ENCODE measurements at regions not wholly inside any gene's neighbourhood (a gene's known extent, or its start where the extent isn't known, plus 50 kb on each side); places are given as distances from the start of the nearest gene placed in this dataset.

- H3K4me3 ChIP-seq (ENCODE audit: low read depth in 1 of 3, low read length in 3 of 3), result no peak overlapping the region
- whole genome bisulfite sequencing, 3 donors, result 90 to 92% (median 90%) methylated on average over 9 of the region's 9 CpGs
- H3K9me3 ChIP-seq (ENCODE audit: control insufficient read depth in 2 of 2, insufficient read depth in 1 of 2, low read depth in 1 of 2, low read length in 1 of 2), result peaks cover 0 to 2% of the 10 kb centered on the region in 2 donors
- no peak overlapping the region for H3K27ac ChIP-seq (ENCODE audit: low read depth in 1 of 3, low read length in 2 of 3)
- no peaks in the 10 kb centered on the region for H3K4me1 ChIP-seq (ENCODE audit: control insufficient read depth in 3 of 3, insufficient read depth in 2 of 3, low read depth in 1 of 3, low read length in 2 of 3)
- DNase-seq (no peak), FAIRE-seq (no peak)
- H3K27me3 ChIP-seq (ENCODE audit: control insufficient read depth in 3 of 3, insufficient read depth in 3 of 3, low read length in 3 of 3), result no peaks in the 10 kb centered on the region
- H3K36me3 ChIP-seq (ENCODE audit: control insufficient read depth in 3 of 3, insufficient read depth in 2 of 3, low read depth in 1 of 3, low read length in 3 of 3), result no peaks in the 10 kb centered on the region
Measured at GRCh38 chr2:15720561-15721307, 129.1 kb downstream of the DDX1 start.

- DNase-seq, result no peak
- H3K27me3 ChIP-seq (ENCODE audit: control insufficient read depth in 3 of 3, insufficient read depth in 3 of 3, low read length in 3 of 3), result no peaks in the 10 kb centered on the region
- H3K36me3 ChIP-seq (ENCODE audit: control insufficient read depth in 3 of 3, insufficient read depth in 2 of 3, low read depth in 1 of 3, low read length in 3 of 3), result no peaks in the 10 kb centered on the region
- FAIRE-seq, result no peak
- peaks cover 0 to 1% of the 10 kb centered on the region in 2 donors for H3K9me3 ChIP-seq (ENCODE audit: control insufficient read depth in 2 of 2, insufficient read depth in 1 of 2, low read depth in 1 of 2, low read length in 1 of 2)
- 89 to 91% (median 90%) methylated on average over 10 of the region's 10 CpGs for WGBS, 3 donors
- no peak overlapping the region for H3K4me3 ChIP-seq (ENCODE audit: low read depth in 1 of 3, low read length in 3 of 3)
- H3K27ac ChIP-seq (ENCODE audit: low read depth in 1 of 3, low read length in 2 of 3), result no peak overlapping the region
- H3K4me1 ChIP-seq (ENCODE audit: control insufficient read depth in 3 of 3, insufficient read depth in 2 of 3, low read depth in 1 of 3, low read length in 2 of 3), result no peaks in the 10 kb centered on the region
Measured at GRCh38 chr2:15721411-15722067, 129.9 kb downstream of the DDX1 start.

- DNase-seq (no peak), FAIRE-seq (no peak)
- no peaks in the 10 kb centered on the region for H3K9me3 ChIP-seq (ENCODE audit: control insufficient read depth in 2 of 2, insufficient read depth in 1 of 2, low read depth in 1 of 2, low read length in 1 of 2)
- no peak overlapping the region for H3K4me3 ChIP-seq (ENCODE audit: low read depth in 1 of 3, low read length in 3 of 3)
- H3K4me1 ChIP-seq (ENCODE audit: control insufficient read depth in 3 of 3, insufficient read depth in 2 of 3, low read depth in 1 of 3, low read length in 2 of 3), result no peaks in the 10 kb centered on the region
- no peaks in the 10 kb centered on the region for H3K36me3 ChIP-seq (ENCODE audit: control insufficient read depth in 3 of 3, insufficient read depth in 2 of 3, low read depth in 1 of 3, low read length in 3 of 3)
- no peaks in the 10 kb centered on the region for H3K27me3 ChIP-seq (ENCODE audit: control insufficient read depth in 3 of 3, insufficient read depth in 3 of 3, low read length in 3 of 3)
- WGBS, 3 donors, result 86 to 93% (median 91%) methylated on average over 3 of the region's 3 CpGs
- H3K27ac ChIP-seq (ENCODE audit: low read depth in 1 of 3, low read length in 2 of 3), result no peak overlapping the region
Measured at GRCh38 chr2:15722980-15723379, 131.3 kb downstream of the DDX1 start.

GRCh38 chr2:15724235-15724634 lies 132.6 kb downstream of the DDX1 start:
- no peak for DNase-seq
- Histone ChIP-seq H3K27me3 (ENCODE audit: control insufficient read depth in 3 of 3, insufficient read depth in 3 of 3, low read length in 3 of 3) (no peaks in the 10 kb centered on the region), H3K27ac (ENCODE audit: low read depth in 1 of 3, low read length in 2 of 3) (no peak overlapping the region), H3K4me1 (ENCODE audit: control insufficient read depth in 3 of 3, insufficient read depth in 2 of 3, low read depth in 1 of 3, low read length in 2 of 3) (no peaks in the 10 kb centered on the region), H3K36me3 (ENCODE audit: control insufficient read depth in 3 of 3, insufficient read depth in 2 of 3, low read depth in 1 of 3, low read length in 3 of 3) (no peaks in the 10 kb centered on the region), H3K4me3 (ENCODE audit: low read depth in 1 of 3, low read length in 3 of 3) (no peak overlapping the region), H3K9me3 (ENCODE audit: control insufficient read depth in 2 of 2, insufficient read depth in 1 of 2, low read depth in 1 of 2, low read length in 1 of 2) (peaks cover 0 to 2% of the 10 kb centered on the region in 2 donors)
- WGBS, 3 donors, result 77 to 83% (median 81%) methylated on average over 6 of the region's 6 CpGs
- no peak for FAIRE-seq

GRCh38 chr2:15725101-15725781 lies 133.6 kb downstream of the DDX1 start:
- H3K27ac ChIP-seq (ENCODE audit: low read depth in 1 of 3, low read length in 2 of 3), result no peak overlapping the region
- peaks cover 0 to 5% (median 0%) of the 10 kb centered on the region in 3 donors for H3K4me1 ChIP-seq (ENCODE audit: control insufficient read depth in 3 of 3, insufficient read depth in 2 of 3, low read depth in 1 of 3, low read length in 2 of 3)
- H3K27me3 ChIP-seq (ENCODE audit: control insufficient read depth in 3 of 3, insufficient read depth in 3 of 3, low read length in 3 of 3), result no peaks in the 10 kb centered on the region
- no peak for FAIRE-seq
- H3K36me3 ChIP-seq (ENCODE audit: control insufficient read depth in 3 of 3, insufficient read depth in 2 of 3, low read depth in 1 of 3, low read length in 3 of 3), result no peaks in the 10 kb centered on the region
- H3K4me3 ChIP-seq (ENCODE audit: low read depth in 1 of 3, low read length in 3 of 3), result no peak overlapping the region
- peaks cover 0 to 2% of the 10 kb centered on the region in 2 donors for H3K9me3 ChIP-seq (ENCODE audit: control insufficient read depth in 2 of 2, insufficient read depth in 1 of 2, low read depth in 1 of 2, low read length in 1 of 2)
- WGBS, 3 donors, result 77 to 85% (median 84%) methylated on average over 13 of the region's 13 CpGs
- DNase-seq, result no peak

GRCh38 chr2:15725782-15726112 lies 134.1 kb downstream of the DDX1 start:
- peaks cover 0 to 2% of the 10 kb centered on the region in 2 donors for H3K9me3 ChIP-seq (ENCODE audit: control insufficient read depth in 2 of 2, insufficient read depth in 1 of 2, low read depth in 1 of 2, low read length in 1 of 2)
- H3K27me3 ChIP-seq (ENCODE audit: control insufficient read depth in 3 of 3, insufficient read depth in 3 of 3, low read length in 3 of 3), result no peaks in the 10 kb centered on the region
- H3K4me3 ChIP-seq (ENCODE audit: low read depth in 1 of 3, low read length in 3 of 3), result no peak overlapping the region
- DNase-seq (no peak), FAIRE-seq (no peak)
- H3K27ac ChIP-seq (ENCODE audit: low read depth in 1 of 3, low read length in 2 of 3), result no peak overlapping the region
- 87 to 90% (median 90%) methylated on average over 5 of the region's 5 CpGs for WGBS, 3 donors
- no peaks in the 10 kb centered on the region for H3K36me3 ChIP-seq (ENCODE audit: control insufficient read depth in 3 of 3, insufficient read depth in 2 of 3, low read depth in 1 of 3, low read length in 3 of 3)
- peaks cover 0 to 10% (median 4%) of the 10 kb centered on the region in 3 donors for H3K4me1 ChIP-seq (ENCODE audit: control insufficient read depth in 3 of 3, insufficient read depth in 2 of 3, low read depth in 1 of 3, low read length in 2 of 3)

- H3K27ac ChIP-seq (ENCODE audit: low read depth in 1 of 3, low read length in 2 of 3), result no peak overlapping the region
- DNase-seq (no peak), FAIRE-seq (no peak)
- H3K4me1 ChIP-seq (ENCODE audit: control insufficient read depth in 3 of 3, insufficient read depth in 2 of 3, low read depth in 1 of 3, low read length in 2 of 3), result peaks cover 0 to 14% (median 5%) of the 10 kb centered on the region in 3 donors
- WGBS, 3 donors, result 84 to 92% (median 91%) methylated on average over 8 of the region's 8 CpGs
- H3K36me3 ChIP-seq (ENCODE audit: control insufficient read depth in 3 of 3, insufficient read depth in 2 of 3, low read depth in 1 of 3, low read length in 3 of 3), result no peaks in the 10 kb centered on the region
- H3K4me3 ChIP-seq (ENCODE audit: low read depth in 1 of 3, low read length in 3 of 3), result no peak overlapping the region
- no peaks in the 10 kb centered on the region for H3K27me3 ChIP-seq (ENCODE audit: control insufficient read depth in 3 of 3, insufficient read depth in 3 of 3, low read length in 3 of 3)
- peaks cover 0 to 2% of the 10 kb centered on the region in 2 donors for H3K9me3 ChIP-seq (ENCODE audit: control insufficient read depth in 2 of 2, insufficient read depth in 1 of 2, low read depth in 1 of 2, low read length in 1 of 2)
Measured at GRCh38 chr2:15726321-15727057, 134.8 kb downstream of the DDX1 start.

Data from small intestine (tissue), 7 donors.